IPS-15b (cell line): ENCODE measurements at regions not wholly inside any gene's neighbourhood (a gene's known extent, or its start where the extent isn't known, plus 50 kb on each side); places are given as distances from the start of the nearest gene placed in this dataset.
"Not testable (repeated sequence)": the region's sequence is repeated elsewhere in the genome, so short reads cannot be mapped to it uniquely, and the experiment has no call there.

ENCODE experiments used
- H3K27me3 ChIP-seq: one replicate; pipeline ENCODE4 v1.6.1; 2013; ENCODE audit warnings: low read length; ENCODE audit not compliant: control insufficient read depth, insufficient read depth
- H3K36me3 ChIP-seq: one replicate; pipeline ENCODE4 v1.6.1; 2013; ENCODE audit warnings: low read length; ENCODE audit not compliant: control insufficient read depth, insufficient read depth
- H3K4me1 ChIP-seq: one replicate; pipeline ENCODE4 v1.6.1; 2013; ENCODE audit warnings: mild to moderate bottlenecking, low read length; ENCODE audit not compliant: control insufficient read depth, insufficient read depth
- H3K4me3 ChIP-seq: one replicate; pipeline ENCODE4 v1.5.1; 2013; ENCODE audit warnings: low read depth, low read length
- H3K9ac ChIP-seq: one replicate; pipeline ENCODE4 v1.6.1; 2013; ENCODE audit warnings: low read depth, mild to moderate bottlenecking, low read length
- H3K9me3 ChIP-seq: one replicate; pipeline ENCODE4 v1.6.1; 2013; ENCODE audit warnings: mild to moderate bottlenecking, low read length; ENCODE audit not compliant: control insufficient read depth, insufficient read depth

- no peak overlapping the region for H3K9ac ChIP-seq
- no peaks in the 10 kb centered on the region for H3K27me3 ChIP-seq
- H3K9me3 ChIP-seq = no peaks in the 10 kb centered on the region
- H3K4me1 ChIP-seq = no peaks in the 10 kb centered on the region
- H3K36me3 ChIP-seq = no peaks in the 10 kb centered on the region
- H3K4me3 ChIP-seq = no peak overlapping the region
Measured at GRCh38 chr2:221741496-221742211, 169.6 kb upstream of the EPHA4 start.

DNA sequence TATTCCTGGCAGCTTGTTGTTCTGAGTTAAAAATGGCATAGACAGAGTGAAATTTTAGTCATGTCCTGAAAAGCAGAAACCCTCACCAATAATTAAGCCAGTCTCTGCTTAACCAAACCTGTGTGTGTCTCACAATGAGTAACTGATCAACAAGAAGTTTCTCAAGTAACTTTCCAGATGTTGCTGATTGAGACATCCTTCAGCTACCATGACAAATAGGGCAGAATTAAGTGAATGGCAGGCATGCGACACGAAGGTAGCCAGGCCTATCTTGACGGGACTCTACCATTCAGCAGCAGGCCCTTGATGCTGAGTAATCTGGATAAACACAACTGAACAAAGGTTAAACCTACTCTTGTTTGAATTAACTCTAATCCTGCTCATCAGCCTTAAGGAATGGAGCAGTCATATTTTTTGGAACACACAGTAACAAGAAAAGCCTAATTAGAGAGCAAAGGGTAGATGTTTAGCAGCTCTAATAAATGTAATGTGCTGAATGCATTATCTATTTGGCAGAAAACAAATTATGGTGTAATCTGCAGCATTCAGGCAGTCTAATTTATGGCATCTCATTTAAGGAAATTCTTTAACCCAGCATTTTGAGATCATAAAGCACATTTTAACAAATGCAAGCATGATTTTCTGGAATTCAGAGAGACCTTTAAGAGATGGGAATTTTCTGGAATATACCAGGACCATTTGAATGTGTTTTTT, 159.5 kb upstream of the EPHA4 start:
- Histone ChIP-seq H3K9ac (no peak overlapping the region), H3K4me1 (no peaks in the 10 kb centered on the region), H3K36me3 (no peaks in the 10 kb centered on the region), H3K27me3 (no peaks in the 10 kb centered on the region), H3K4me3 (no peak overlapping the region), H3K9me3 (no peaks in the 10 kb centered on the region)

DNA sequence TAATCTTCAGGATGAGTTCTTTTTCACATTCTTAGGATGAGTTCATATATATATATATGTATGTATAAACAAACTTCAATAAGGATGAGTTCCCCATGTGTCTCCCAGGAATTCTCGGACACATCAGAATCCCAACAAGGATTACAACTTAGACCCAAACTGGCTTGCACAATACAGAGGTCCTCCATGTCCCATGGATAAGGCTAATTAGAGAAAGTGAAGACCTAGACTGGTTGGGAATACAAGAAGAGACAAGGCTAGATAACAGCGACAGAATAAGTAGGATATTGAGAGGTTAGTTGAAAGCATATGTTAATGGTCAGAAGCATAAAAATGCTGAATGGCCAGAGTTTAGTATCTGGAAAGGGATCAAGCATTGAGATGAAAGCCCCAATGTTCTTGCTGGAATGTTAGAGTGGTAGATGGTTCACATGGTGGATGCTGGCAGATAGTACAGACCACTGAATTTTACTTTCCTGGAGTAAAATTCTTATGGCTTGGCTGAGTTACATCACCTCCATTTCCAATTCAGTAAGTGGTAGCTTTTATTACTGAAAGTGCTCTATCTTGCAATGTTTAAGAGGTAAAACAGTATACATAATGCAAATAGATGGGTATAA, 154.9 kb upstream of the EPHA4 start:
- Histone ChIP-seq H3K4me3 (no peak overlapping the region), H3K36me3 (no peaks in the 10 kb centered on the region), H3K9ac (no peak overlapping the region), H3K9me3 (no peaks in the 10 kb centered on the region), H3K4me1 (no peaks in the 10 kb centered on the region), H3K27me3 (no peaks in the 10 kb centered on the region)

- Histone ChIP-seq H3K9me3 (no peaks in the 10 kb centered on the region), H3K36me3 (no peaks in the 10 kb centered on the region), H3K9ac (no peak overlapping the region), H3K4me3 (no peak overlapping the region), H3K4me1 (no peaks in the 10 kb centered on the region), H3K27me3 (no peaks in the 10 kb centered on the region)
Measured at GRCh38 chr2:221724631-221725203, 152.6 kb upstream of the EPHA4 start.

GRCh38 chr2:221724117-221724516, 152.0 kb upstream of the EPHA4 start:
- H3K9ac ChIP-seq, H3K9me3 ChIP-seq, H3K4me3 ChIP-seq, H3K4me1 ChIP-seq, H3K36me3 ChIP-seq, H3K27me3 ChIP-seq: not testable (repeated sequence)

- Histone ChIP-seq H3K27me3 (no peaks in the 10 kb centered on the region), H3K4me3 (no peak overlapping the region), H3K4me1 (peaks cover 15% of the 10 kb centered on the region), H3K9ac (no peak overlapping the region), H3K9me3 (no peaks in the 10 kb centered on the region), H3K36me3 (peaks cover 3% of the 10 kb centered on the region)
Measured at GRCh38 chr2:221716426-221717303, 144.6 kb upstream of the EPHA4 start.

DNA sequence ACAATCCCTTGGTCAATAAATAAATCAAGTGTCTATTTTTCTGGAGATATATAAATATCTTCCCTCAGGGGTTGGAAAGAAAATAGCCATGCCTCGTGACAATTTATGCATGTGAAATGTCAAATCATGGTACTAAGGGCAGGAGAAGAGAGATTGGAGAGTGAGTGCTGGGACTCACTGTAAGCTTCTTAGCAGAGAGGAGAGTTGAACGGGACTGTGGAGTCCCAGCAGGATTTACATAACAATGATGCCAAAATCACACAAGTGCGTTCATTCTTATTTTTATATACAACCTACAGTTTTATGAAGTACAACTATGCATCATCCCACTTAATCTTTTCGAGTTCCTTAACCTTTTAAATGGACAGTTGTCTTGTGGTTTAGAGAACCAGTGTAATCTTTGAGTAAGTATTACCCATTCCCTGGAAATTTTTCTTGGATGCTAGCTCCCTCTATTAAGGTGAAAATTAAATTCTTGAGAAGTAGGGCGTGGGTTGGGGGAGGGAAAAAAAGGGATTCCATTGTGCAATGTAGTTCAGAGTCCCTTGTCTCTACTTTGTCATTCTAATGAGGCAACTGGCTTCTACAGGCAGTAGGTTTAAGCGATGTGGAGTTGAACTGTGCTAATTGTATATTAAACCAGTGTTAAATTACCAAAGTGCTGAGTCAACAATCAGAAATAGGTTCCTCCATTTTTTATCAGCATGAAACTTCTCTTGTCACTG, 143.6 kb upstream of the EPHA4 start:
- H3K4me3 ChIP-seq = no peak overlapping the region
- peaks cover 3% of the 10 kb centered on the region for H3K36me3 ChIP-seq
- peaks cover 25% of the 10 kb centered on the region for H3K4me1 ChIP-seq
- no peak overlapping the region for H3K9ac ChIP-seq
- H3K27me3 ChIP-seq = no peaks in the 10 kb centered on the region
- no peaks in the 10 kb centered on the region for H3K9me3 ChIP-seq

- Histone ChIP-seq H3K4me1 (peaks cover 40% of the 10 kb centered on the region), H3K36me3 (no peaks in the 10 kb centered on the region), H3K9ac (no peak overlapping the region), H3K27me3 (no peaks in the 10 kb centered on the region), H3K9me3 (no peaks in the 10 kb centered on the region), H3K4me3 (no peak overlapping the region)
Measured at GRCh38 chr2:221710744-221711143, 138.6 kb upstream of the EPHA4 start.

- H3K9ac ChIP-seq = no peak overlapping the region
- H3K4me3 ChIP-seq = no peak overlapping the region
Measured at GRCh38 chr2:221708902-221709301, 136.8 kb upstream of the EPHA4 start.

GRCh38 chr2:221705185-221705877, 133.2 kb upstream of the EPHA4 start:
- H3K4me1 ChIP-seq = peaks cover 23% of the 10 kb centered on the region
- H3K9ac ChIP-seq = no peak overlapping the region
- no peaks in the 10 kb centered on the region for H3K36me3 ChIP-seq
- no peaks in the 10 kb centered on the region for H3K27me3 ChIP-seq
- no peaks in the 10 kb centered on the region for H3K9me3 ChIP-seq
- no peak overlapping the region for H3K4me3 ChIP-seq

More at GRCh38 chr2:221708902-221709301, 136.8 kb upstream of the EPHA4 start:
- no peaks in the 10 kb centered on the region for H3K36me3 ChIP-seq
- H3K27me3 ChIP-seq = no peaks in the 10 kb centered on the region
- H3K9me3 ChIP-seq = no peaks in the 10 kb centered on the region
- H3K4me1 ChIP-seq = peaks cover 38% of the 10 kb centered on the region
